ENCODE measurements at regions not wholly inside any gene's neighbourhood (a gene's known extent, or its start where the extent isn't known, plus 50 kb on each side); places are given as distances from the start of the nearest gene placed in this dataset.

DNA sequence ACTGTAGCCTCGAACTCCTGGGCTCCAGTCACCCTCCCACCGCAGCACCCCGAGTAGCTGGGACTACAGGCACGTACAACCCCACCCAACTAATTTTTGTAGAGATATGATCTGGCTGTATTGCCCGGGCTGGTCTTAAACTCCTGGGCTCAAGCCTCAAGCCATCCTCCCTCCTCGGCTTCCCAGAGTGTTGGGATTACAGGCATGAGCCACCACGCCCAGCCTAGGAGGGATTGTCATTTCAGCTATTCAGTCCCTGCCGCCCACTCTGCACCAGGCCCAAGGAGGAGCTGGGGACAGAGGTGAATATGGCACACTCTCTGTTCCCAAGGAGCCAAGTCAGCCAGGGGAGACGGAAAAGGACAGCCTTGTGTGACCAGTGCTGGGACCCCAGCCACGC, 256.2 kb downstream of the PARN start:
- DNase-seq (ENCODE audit: low read depth): no peak
- TF ChIP-seq, protein P1, sequence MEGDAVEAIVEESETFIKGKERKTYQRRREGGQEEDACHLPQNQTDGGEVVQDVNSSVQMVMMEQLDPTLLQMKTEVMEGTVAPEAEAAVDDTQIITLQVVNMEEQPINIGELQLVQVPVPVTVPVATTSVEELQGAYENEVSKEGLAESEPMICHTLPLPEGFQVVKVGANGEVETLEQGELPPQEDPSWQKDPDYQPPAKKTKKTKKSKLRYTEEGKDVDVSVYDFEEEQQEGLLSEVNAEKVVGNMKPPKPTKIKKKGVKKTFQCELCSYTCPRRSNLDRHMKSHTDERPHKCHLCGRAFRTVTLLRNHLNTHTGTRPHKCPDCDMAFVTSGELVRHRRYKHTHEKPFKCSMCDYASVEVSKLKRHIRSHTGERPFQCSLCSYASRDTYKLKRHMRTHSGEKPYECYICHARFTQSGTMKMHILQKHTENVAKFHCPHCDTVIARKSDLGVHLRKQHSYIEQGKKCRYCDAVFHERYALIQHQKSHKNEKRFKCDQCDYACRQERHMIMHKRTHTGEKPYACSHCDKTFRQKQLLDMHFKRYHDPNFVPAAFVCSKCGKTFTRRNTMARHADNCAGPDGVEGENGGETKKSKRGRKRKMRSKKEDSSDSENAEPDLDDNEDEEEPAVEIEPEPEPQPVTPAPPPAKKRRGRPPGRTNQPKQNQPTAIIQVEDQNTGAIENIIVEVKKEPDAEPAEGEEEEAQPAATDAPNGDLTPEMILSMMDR (conservative IDR thresholded peaks at IDR 0.05; ENCODE audit: low read depth, low read length): no peak
- H3K4me3 ChIP-seq (ENCODE audit: low read depth, low read length): no peak overlapping the region

DNA sequence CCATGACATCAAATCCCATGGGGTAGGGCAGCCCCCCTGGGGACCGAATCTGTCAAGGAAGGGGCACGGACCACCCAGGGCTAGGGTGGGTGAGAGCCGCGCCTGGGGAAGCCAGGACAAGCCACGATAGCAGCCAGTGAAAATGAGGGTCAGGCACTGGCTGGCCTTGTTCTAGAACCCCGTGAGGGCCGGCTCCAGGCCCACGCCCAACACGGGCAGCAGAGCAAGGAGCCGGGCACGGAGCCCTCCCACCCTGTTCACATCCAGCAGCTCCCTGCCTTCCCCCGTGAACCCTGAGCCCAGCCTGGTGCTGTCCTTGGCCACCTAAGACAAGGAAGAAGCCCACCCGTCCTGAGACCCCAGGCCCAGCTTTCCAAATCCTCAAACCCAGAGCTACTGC, 256.7 kb downstream of the PARN start:
- TF ChIP-seq, protein P1 (conservative IDR thresholded peaks at IDR 0.05; ENCODE audit: low read depth, low read length): no peak
- DNase-seq (ENCODE audit: low read depth): no peak
- no peak overlapping the region for H3K4me3 ChIP-seq (ENCODE audit: low read depth, low read length)

DNA sequence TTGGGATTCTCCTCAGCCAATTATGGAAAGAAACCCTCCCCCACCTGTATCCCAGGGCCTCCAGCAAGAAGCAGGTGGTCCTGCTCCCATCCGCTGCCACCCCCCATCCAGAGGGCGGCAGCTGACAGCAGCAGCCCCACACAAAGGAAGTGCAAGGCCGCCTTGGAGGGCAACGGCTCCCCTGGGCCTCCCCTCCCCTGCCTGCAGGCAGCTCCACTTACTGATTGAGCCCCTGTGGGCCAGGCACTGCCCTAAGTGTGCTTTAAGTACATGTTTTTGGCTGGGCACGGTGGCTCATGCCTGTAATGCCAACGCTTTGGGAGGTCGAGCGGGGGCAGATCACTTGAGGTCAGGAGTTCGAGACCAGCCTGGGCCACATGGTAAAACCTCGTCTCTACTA, 257.6 kb downstream of the PARN start:
- H3K4me3 ChIP-seq (ENCODE audit: low read depth, low read length): no peak overlapping the region
- no peak for DNase-seq (ENCODE audit: low read depth)
- TF ChIP-seq, protein P1 (conservative IDR thresholded peaks at IDR 0.05; ENCODE audit: low read depth, low read length): no peak

DNA sequence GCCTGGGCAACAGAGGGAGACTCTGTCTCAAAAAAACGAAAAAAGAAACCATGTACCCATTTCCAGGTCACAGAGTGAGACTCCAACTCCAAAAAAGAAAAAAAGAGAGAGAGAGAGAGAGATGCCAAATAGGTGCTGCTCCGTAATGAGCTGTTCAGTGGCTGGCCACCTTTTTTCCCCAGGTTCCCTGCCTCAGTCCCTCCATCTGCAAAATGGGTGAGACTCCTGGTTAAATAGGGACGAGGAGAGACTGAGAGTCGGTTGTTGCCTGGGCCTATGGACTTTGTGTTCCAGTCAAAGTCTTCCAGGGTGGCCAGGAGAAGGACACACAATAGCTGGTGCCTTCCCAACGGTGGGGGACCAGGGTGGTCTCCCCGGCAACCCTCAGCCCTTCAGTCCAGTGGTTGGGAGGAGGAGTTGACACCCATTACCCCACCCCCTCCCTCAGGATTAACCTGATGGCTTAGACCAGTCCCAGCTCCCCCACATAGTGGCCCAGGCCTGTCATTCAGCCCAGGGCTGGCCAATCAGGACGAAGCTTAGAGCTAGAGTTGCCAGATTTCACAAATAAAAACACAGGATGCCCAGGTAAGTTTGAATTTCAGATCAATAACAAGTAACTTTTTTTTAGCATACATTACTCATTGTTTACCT, 258.2 kb downstream of the PARN start:
- TF ChIP-seq, protein P1 (conservative IDR thresholded peaks at IDR 0.05; ENCODE audit: low read depth, low read length): no peak
- no peak overlapping the region for H3K4me3 ChIP-seq (ENCODE audit: low read depth, low read length)
- no peak for DNase-seq (ENCODE audit: low read depth)

DNA sequence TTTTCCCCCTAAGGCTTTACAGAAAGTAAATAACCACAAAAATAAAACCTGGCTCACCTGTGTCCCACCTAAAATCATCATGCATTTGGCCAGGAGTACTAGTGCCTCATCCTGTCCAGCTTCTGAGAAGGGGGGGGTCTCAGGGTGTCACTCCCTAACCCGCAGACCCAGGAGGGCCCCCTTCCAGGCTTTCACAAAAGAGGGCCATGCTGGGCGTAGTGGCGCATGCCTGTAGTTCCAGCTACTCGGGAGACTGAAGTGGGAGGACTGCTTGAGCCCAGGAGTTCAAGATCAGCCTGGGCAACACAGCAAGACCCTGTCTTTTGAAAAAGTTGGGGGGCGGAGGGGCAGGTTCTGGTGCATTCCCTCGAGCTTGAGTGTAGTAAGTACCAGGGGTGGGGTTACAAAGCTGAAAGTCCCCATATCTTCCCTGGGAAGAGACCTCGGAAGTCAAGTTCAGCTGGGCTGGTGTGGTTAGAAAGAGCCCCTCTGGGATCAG, 259.3 kb downstream of the PARN start:
- TF ChIP-seq, protein P1 (conservative IDR thresholded peaks at IDR 0.05; ENCODE audit: low read depth, low read length): no peak
- no peak for DNase-seq (ENCODE audit: low read depth)
- H3K4me3 ChIP-seq (ENCODE audit: low read depth, low read length): no peak overlapping the region

DNA sequence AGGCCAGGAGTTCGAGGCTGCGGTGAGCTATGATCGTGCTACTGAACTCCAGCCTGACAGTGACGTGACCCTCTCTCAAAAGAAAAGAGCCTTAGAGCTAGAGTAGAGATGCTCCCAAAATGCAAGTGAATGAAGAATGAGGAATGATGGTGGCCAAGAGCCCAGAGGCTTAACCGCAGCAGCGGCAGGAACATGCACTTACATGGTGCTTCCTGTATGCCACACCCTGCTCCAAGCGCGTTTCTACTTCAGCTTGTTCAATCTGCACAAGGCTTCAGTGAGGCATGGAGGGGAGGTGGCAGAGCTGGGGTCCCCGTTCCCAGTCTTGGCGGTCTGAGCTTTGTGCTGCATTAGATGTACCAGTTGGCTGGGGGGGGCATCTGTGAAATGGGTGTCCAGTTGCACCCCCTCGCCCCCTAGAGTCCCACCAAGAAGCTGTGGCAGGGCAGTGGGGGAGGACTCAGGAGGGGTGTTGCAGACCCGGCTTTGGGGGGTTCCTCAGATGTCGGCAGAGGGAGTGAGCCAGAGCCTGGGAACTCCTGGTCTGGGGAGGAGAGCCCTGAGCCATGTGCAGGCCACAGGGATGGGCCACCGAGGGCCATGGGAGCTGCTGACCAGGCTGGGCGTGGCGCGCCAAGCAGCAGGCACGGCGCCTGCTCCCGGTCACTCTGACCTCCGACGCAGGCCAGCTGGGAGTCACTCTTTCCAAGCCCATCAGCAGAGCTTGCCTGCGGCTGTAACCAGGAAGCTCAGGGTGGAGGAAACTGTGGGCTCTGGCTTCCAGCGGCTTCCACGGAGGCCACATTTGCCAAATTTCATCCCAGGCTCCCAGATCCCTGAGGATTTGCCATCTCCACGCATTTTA, 260.1 kb downstream of the PARN start:
- DNase-seq (ENCODE audit: low read depth): no peak
- TF ChIP-seq, protein P1 (conservative IDR thresholded peaks at IDR 0.05; ENCODE audit: low read depth, low read length): no peak
- H3K4me3 ChIP-seq (ENCODE audit: low read depth, low read length): no peak overlapping the region

Measured in choroid plexus epithelial cell (primary cell).